ENCODE measurements at regions not wholly inside any gene's neighbourhood (a gene's known extent, or its start where the extent isn't known, plus 50 kb on each side); places are given as distances from the start of the nearest gene placed in this dataset.
"Not testable (repeated sequence)": the region's sequence is repeated elsewhere in the genome, so short reads cannot be mapped to it uniquely, and the experiment has no call there.

DNA sequence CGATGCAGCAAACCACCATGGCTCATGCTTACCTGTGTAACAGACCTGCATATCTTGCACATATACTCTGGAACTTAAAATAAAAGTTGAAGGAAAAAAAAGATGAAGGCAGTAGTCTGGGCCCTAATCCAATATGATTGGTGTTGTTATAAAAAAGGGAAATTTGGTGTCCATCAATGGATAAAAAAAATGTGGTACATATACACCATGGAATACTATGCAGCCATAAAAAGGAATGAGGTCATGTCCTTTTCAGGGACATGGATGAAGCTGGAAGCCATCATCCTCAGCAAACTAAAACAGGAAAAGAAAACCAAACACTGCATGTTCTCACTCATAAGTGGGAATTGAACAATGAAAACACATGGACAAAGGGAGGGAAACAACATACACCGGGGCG, 74.1 kb upstream of the GPR101 start:
- H3K27ac Mint-ChIP-seq; H3K4me3 Mint-ChIP-seq; H3K36me3 Mint-ChIP-seq (ENCODE audit: low read depth); H3K9me3 Mint-ChIP-seq; DNase-seq; H3K4me1 Mint-ChIP-seq (ENCODE audit: low read depth): not testable (repeated sequence)
- H3K27me3 Mint-ChIP-seq = peaks cover 50% of the 10 kb centered on the region

DNA sequence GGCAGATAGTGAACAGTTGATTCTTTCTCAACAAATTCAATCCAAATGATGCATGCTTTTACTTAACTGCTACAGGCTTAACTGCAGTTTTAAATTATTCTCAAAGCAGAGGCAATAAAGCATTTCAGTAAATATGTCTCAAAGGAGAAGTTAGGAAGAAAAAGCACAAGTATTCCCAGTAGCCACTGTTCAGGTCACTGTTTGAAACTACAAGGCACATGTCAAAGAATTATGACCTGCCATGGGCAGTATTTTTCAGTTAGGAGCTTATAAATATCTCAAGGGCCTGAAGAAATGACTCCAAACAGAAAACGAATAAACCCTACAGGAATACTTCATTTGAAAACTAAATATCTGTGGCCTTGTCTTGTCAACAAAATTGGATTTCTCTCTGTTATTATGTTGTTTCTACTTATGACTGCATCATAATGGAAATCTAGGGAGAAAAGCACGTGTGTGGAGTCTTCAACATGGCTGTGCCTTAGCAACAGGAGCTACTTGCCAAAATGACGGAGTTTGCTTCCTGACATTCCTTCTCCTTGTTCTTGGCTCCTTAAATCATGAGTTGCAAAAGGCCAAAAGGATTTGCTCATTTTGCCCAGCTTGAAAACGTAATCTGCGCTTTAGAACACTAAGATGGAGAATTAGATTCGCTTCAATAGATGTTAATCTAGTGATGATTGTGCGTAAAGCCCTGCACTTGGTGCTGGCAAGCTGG, 67.6 kb upstream of the GPR101 start:
- no peaks in the 10 kb centered on the region for H3K9me3 Mint-ChIP-seq
- H3K27me3 Mint-ChIP-seq = peaks cover 66% of the 10 kb centered on the region
- no peak for DNase-seq
- H3K27ac Mint-ChIP-seq = no peak overlapping the region
- no peak overlapping the region for H3K4me3 Mint-ChIP-seq
- no peaks in the 10 kb centered on the region for H3K4me1 Mint-ChIP-seq (ENCODE audit: low read depth)
- H3K36me3 Mint-ChIP-seq (ENCODE audit: low read depth) = no peaks in the 10 kb centered on the region

Data from activated T-cell treated with anti-CD3 and anti-CD28 coated beads, Interleukin-2, amount 50 U/mL, for 24 hours (primary cell).